GM20000 (cell line): ENCODE measurements at regions not wholly inside any gene's neighbourhood (a gene's known extent, or its start where the extent isn't known, plus 50 kb on each side); places are given as distances from the start of the nearest gene placed in this dataset.

Experiments used
- DNase-seq: peaks from one replicate; pipeline ENCODE4 v3.0.0; 2012; ENCODE audit warnings: low spot score
- CTCF ChIP-seq: IDR thresholded peaks from 2 replicates; pipeline ENCODE4 v1.5.1; 2012; ENCODE audit warnings: mild to moderate bottlenecking, control low read depth; ENCODE audit errors: extremely low read depth, missing control alignments

- DNase-seq: no peak
- TF ChIP-seq CTCF: no peak
Measured at GRCh38 chr5:115469904-115470516, 74.6 kb downstream of the FEM1C start.

GRCh38 chr5:115467628-115468027 lies 76.9 kb downstream of the FEM1C start:
- no peak for DNase-seq
- no peak for TF ChIP-seq CTCF

GRCh38 chr5:115465431-115465830 lies 79.1 kb downstream of the FEM1C start:
- DNase-seq: no peak
- TF ChIP-seq CTCF: no peak

- DNase-seq: no peak
- no peak for TF ChIP-seq CTCF
Measured at GRCh38 chr5:115463983-115464382, 80.6 kb downstream of the FEM1C start.

- TF ChIP-seq CTCF: no peak
- DNase-seq: no peak
Measured at GRCh38 chr5:115461506-115462290, 82.9 kb downstream of the FEM1C start.

- TF ChIP-seq CTCF: no peak
- DNase-seq: no peak
Measured at GRCh38 chr5:115461093-115461492, 83.5 kb downstream of the FEM1C start.

- TF ChIP-seq CTCF: no peak
- DNase-seq: peak; percentile 27
Measured at GRCh38 chr5:115460472-115460871, 84.1 kb downstream of the FEM1C start.
